GM23338 (cell line): ENCODE measurements at regions not wholly inside any gene's neighbourhood (a gene's known extent, or its start where the extent isn't known, plus 50 kb on each side); places are given as distances from the start of the nearest gene placed in this dataset.

Experiments
- CTCF ChIP-seq, 2 experiments: fragments of 200-600 bp in 1 of 2; sonication (generic) in 1 of 2; conservative IDR thresholded peaks; 2 replicates each; pipeline versions ENCODE4 v1.5.1 to v1.6.1; 2016 to 2017; ENCODE audit warnings: antibody characterized with exemption in 2 of 2, low read depth in 2 of 2, mild to moderate bottlenecking in 2 of 2, moderate library complexity in 1 of 2
- POLR2AphosphoS5 ChIP-seq: IDR thresholded peaks from 2 replicates; pipeline ENCODE4 v1.6.1; 2016; ENCODE audit warnings: antibody characterized with exemption, low read depth

GRCh38 chr16:86893506-86893905 lies 315.2 kb downstream of the FOXL1 start:
- TF ChIP-seq CTCF (conservative IDR thresholded peaks at IDR 0.05; ENCODE audit: low read depth in 2 of 2) (no peak), POLR2AphosphoS5 (no peak)
